GM12878 (cell line): ENCODE measurements at regions not wholly inside any gene's neighbourhood (a gene's known extent, or its start where the extent isn't known, plus 50 kb on each side); places are given as distances from the start of the nearest gene placed in this dataset.

Experiments
- ATAC-seq: fragments of 200-7000 bp; cut with Tn5 transposase; 3 replicates; pipeline ENCODE4 v1.9.1; 2020; ENCODE audit warnings: mild to moderate bottlenecking, moderate library complexity
- BruUV-seq: library from RNA; stranded (reverse); fragments of 400-500 nt; replicated peaks from 2 replicates; lab custom pipeline; 2021; lab: Mats Ljungman, UMichigan
- CTCF ChIA-PET: fragments of 300-600 bp; sonication (Branson Sonifier 250); formaldehyde crosslinking; extraction: SDS; loops from one replicate; lab custom pipeline; 2021; ENCODE audit warnings: inconsistent platforms; lab: Yijun Ruan, JAX
- POLR2A ChIA-PET: fragments of 350-600 bp; formaldehyde crosslinking; extraction: SDS; loops from one replicate; lab custom pipeline; 2021; ENCODE audit warnings: inconsistent platforms; lab: Charles Lee
- RAD21 ChIA-PET: fragments of 300-600 bp; sonication (Branson Sonifier 250); formaldehyde crosslinking; loops from one replicate; lab custom pipeline; 2023; ENCODE audit warnings: antibody characterized with exemption; ENCODE audit not compliant: unreplicated experiment; lab: Charles Lee
- SMC1A ChIA-PET: fragments of 300-600 bp; sonication (Branson Sonifier 250); formaldehyde crosslinking; loops from one replicate; lab custom pipeline; 2023; ENCODE audit not compliant: unreplicated experiment, uncharacterized antibody; lab: Charles Lee
- DNase-seq: peaks from one replicate; pipeline ENCODE4 v3.0.0-alpha.2; 2011; ENCODE audit warnings: low read depth, low spot score
- FAIRE-seq: peaks from 3 replicates; lab custom pipeline; 2011; peaks lifted over from hg19 to GRCh38; lab: Jason Lieb, UNC
- H2AFZ ChIP-seq: 2 replicates; pipeline ENCODE4 v1.6.0; 2011; ENCODE audit warnings: low read depth, low read length, control low read depth; ENCODE audit not compliant: control insufficient read depth
- H3K27ac ChIP-seq: 2 replicates; pipeline ENCODE4 v1.5.1; 2011; ENCODE audit warnings: control low read depth; ENCODE audit not compliant: control insufficient read depth, insufficient read depth
- H3K27me3 ChIP-seq, 2 experiments: replicated peaks in 1 of 2; 2 replicates each; pipeline versions ENCODE4 v1.6.0 to v1.6.1; 2011; ENCODE audit warnings: low read length in 1 of 2; ENCODE audit not compliant: control insufficient read depth in 2 of 2, insufficient read depth in 2 of 2
- H3K36me3 ChIP-seq, 2 experiments: 2 replicates each; pipeline ENCODE4 v1.5.1; 2011; ENCODE audit warnings: low read length in 1 of 2; ENCODE audit not compliant: control insufficient read depth in 2 of 2, insufficient read depth in 2 of 2
- H3K4me1 ChIP-seq: 2 replicates; pipeline ENCODE4 v1.6.1; 2011; ENCODE audit warnings: mild to moderate bottlenecking, low read length, moderate library complexity, mixed read lengths; ENCODE audit not compliant: control insufficient read depth, insufficient read depth
- H3K4me2 ChIP-seq: 2 replicates; pipeline ENCODE4 v1.6.0; 2011; ENCODE audit warnings: control low read depth; ENCODE audit not compliant: control insufficient read depth, insufficient read depth
- H3K4me3 ChIP-seq: fragments of 200-600 bp; sonication (generic); 2 replicates; pipeline ENCODE4 v1.5.1; 2016
- H3K79me2 ChIP-seq: 2 replicates; pipeline ENCODE4 v1.6.0; 2011; ENCODE audit warnings: low read length; ENCODE audit not compliant: control insufficient read depth, insufficient read depth
- H3K9ac ChIP-seq: 2 replicates; pipeline ENCODE4 v1.8.0; 2011; ENCODE audit warnings: low read length, control low read depth, mixed read lengths; ENCODE audit not compliant: control insufficient read depth, insufficient read depth
- H3K9me3 ChIP-seq: replicated peaks from 3 replicates; pipeline ENCODE4 v1.5.1; 2011; ENCODE audit warnings: mild to moderate bottlenecking, low read length; ENCODE audit not compliant: control insufficient read depth, insufficient read depth
- H4K20me1 ChIP-seq: 2 replicates; pipeline ENCODE4 v1.6.0; 2011; ENCODE audit not compliant: control insufficient read depth, insufficient read depth
- BMI1 ChIP-seq: fragments of 450-650 bp; IDR thresholded peaks from 2 replicates; pipeline ENCODE4 v1.6.1; 2016; ENCODE audit warnings: mild to moderate bottlenecking, moderate library complexity, borderline replicate concordance
- CBX3 ChIP-seq: fragments of 200-600 bp; sonication (generic); IDR thresholded peaks from 2 replicates; pipeline ENCODE4 v1.6.1; 2016; ENCODE audit warnings: low read depth, borderline replicate concordance
- CEBPB ChIP-seq, 2 experiments: fragments of 150-350 bp in 1 of 2; IDR thresholded peaks; 2 replicates each; pipeline ENCODE4 v1.6.1; 2012 to 2014; ENCODE audit warnings: low read depth in 2 of 2, low read length in 2 of 2, borderline replicate concordance in 1 of 2, inconsistent platforms in 1 of 2
- CHD2 ChIP-seq: IDR thresholded peaks from 2 replicates; pipeline ENCODE4 v1.6.1; 2011; ENCODE audit warnings: low read depth, low read length, improper control_type of control experiment, borderline replicate concordance
- CREB1 ChIP-seq: IDR thresholded peaks from 2 replicates; pipeline ENCODE4 v1.6.1; 2012; ENCODE audit warnings: low read depth, mild to moderate bottlenecking, inconsistent platforms
- ETV6 ChIP-seq, 2 experiments: fragments of 450-650 bp in 1 of 2; IDR thresholded peaks in 1 of 2; conservative IDR thresholded peaks in 1 of 2; 2 replicates each; pipeline ENCODE4 v1.6.1; 2014; ENCODE audit warnings: antibody characterized with exemption in 1 of 2, borderline replicate concordance in 1 of 2, low read depth in 1 of 2, mild to moderate bottlenecking in 1 of 2, moderate library complexity in 1 of 2
- GABPA ChIP-seq: IDR thresholded peaks from 2 replicates; pipeline ENCODE4 v1.6.1; 2014; ENCODE audit warnings: antibody characterized with exemption, low read depth, mild to moderate bottlenecking, inconsistent platforms
- HDGF ChIP-seq: fragments of 450-650 bp; IDR thresholded peaks from 2 replicates; pipeline ENCODE4 v1.6.1; 2016; ENCODE audit warnings: antibody characterized with exemption
- HSF1 ChIP-seq: fragments of 150-350 bp; IDR thresholded peaks from 2 replicates; pipeline ENCODE4 v1.6.1; 2014; ENCODE audit warnings: mild to moderate bottlenecking, low read depth, low read length
- IKZF2 ChIP-seq, 2 experiments: fragments of 450-650 bp; IDR thresholded peaks; 2 replicates each; pipeline ENCODE4 v1.6.1; 2017; ENCODE audit warnings: mild to moderate bottlenecking in 2 of 2, moderate library complexity in 2 of 2
- MTA3 ChIP-seq: IDR thresholded peaks from 2 replicates; pipeline ENCODE4 v1.6.1; 2012; ENCODE audit warnings: low read length, inconsistent platforms, borderline replicate concordance
- NFYA ChIP-seq: IDR thresholded peaks from 2 replicates; pipeline ENCODE4 v1.6.1; 2011; ENCODE audit warnings: low read depth, mild to moderate bottlenecking, low read length, improper control_type of control experiment, borderline replicate concordance
- PAX5 ChIP-seq: IDR thresholded peaks from 2 replicates; pipeline ENCODE4 v1.6.1; 2011; ENCODE audit warnings: low read depth, low read length, borderline replicate concordance
- POLR2AphosphoS2 ChIP-seq: IDR thresholded peaks from 2 replicates; pipeline ENCODE4 v1.6.1; 2011; ENCODE audit warnings: low read depth, mild to moderate bottlenecking, low read length, improper control_type of control experiment, moderate library complexity
- SREBF1 ChIP-seq: IDR thresholded peaks from 2 replicates; pipeline ENCODE4 v1.6.1; 2012; ENCODE audit warnings: mild to moderate bottlenecking, low read length
- TBL1XR1 ChIP-seq: IDR thresholded peaks from 2 replicates; pipeline ENCODE4 v1.6.1; 2012; ENCODE audit warnings: low read depth, low read length, improper control_type of control experiment
- WGBS: methylation state at CpG from one replicate; pipeline ENCODE4 v1.1.6; 2016; ENCODE audit warnings: low lambda C conversion rate; ENCODE audit not compliant: insufficient replicate concordance, insufficient coverage; ENCODE audit errors: missing lambda C conversion rate; 5-methylcytosine and 5-hydroxymethylcytosine counted together
- in situ Hi-C: fragments of 300-500 bp; cut with MboI; formaldehyde crosslinking; loops from 9 replicates; pipeline ENCODE4 v1.14.3; 2018; ENCODE audit warnings: mixed read lengths
- intact Hi-C: fragments of 100-400 bp; cut with micrococcal nuclease; formaldehyde crosslinking; loops from one replicate; pipeline ENCODE4 v1.14.2; 2022; ENCODE audit not compliant: unreplicated experiment
- TF ChIP-seq, protein P1 (sequence below): IDR thresholded peaks from 2 replicates; pipeline ENCODE4 v1.6.1; 2011; ENCODE audit warnings: borderline replicate concordance, low read depth, mild to moderate bottlenecking, moderate library complexity, low read length; ENCODE audit not compliant: insufficient read depth, poor library complexity, severe bottlenecking

DNA sequence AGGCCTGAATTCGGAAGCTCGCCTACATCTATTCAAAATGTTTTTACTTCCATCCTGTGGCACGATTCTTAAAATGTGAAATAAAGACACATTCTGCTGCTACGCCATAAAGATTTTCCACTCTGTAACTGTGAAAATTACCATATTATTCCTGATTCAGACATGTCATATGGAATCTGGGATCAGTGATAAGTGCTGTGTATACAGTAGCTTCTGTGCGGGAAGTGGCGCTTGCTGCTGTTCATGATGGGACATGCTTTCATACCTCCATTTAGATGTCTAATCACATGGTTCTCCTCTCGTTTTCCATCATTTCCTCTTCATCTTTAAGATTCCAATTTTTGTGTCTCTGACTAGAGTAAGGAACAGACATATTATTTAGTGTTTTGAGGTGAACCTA lies 163.2 kb downstream of the TMEM182 start:
- in situ Hi-C loops (no loop called here), intact Hi-C loops (no loop called here)
- no peak overlapping the region for H2AFZ ChIP-seq
- TF ChIP-seq MTA3 (no peak), IKZF2 (IDR thresholded peaks at IDR 0.05) (no peak), ETV6 (conservative IDR thresholded peaks at IDR 0.05 in 1 of 2, IDR thresholded peaks at IDR 0.05 in 1 of 2; ENCODE audit: borderline replicate concordance in 1 of 2, low read depth in 1 of 2) (no peak), CHD2 (no peak), BMI1 (no peak), CEBPB (IDR thresholded peaks at IDR 0.05; ENCODE audit: borderline replicate concordance in 1 of 2, low read depth in 2 of 2, low read length in 2 of 2) (no peak), SREBF1 (no peak)
- H3K4me1 ChIP-seq = no peaks in the 10 kb centered on the region
- no peaks in the 10 kb centered on the region for H3K9me3 ChIP-seq
- H3K79me2 ChIP-seq = no peaks in the 10 kb centered on the region
- H3K27ac ChIP-seq = no peak overlapping the region
- ChIA-PET SMC1A (no interaction called here), RAD21 (no interaction called here), CTCF (no interaction called here), POLR2A (no interaction called here)
- no peaks in the 10 kb centered on the region for H4K20me1 ChIP-seq
- H3K9ac ChIP-seq = no peak overlapping the region
- H3K4me3 ChIP-seq = no peak overlapping the region
- H3K4me2 ChIP-seq = no peak overlapping the region
- BruUV-seq = no TSS peak
- H3K27me3 ChIP-seq = no peaks in the 10 kb centered on the region
- DNase-seq = no peak
- H3K36me3 ChIP-seq = no peaks in the 10 kb centered on the region
- ATAC-seq = no peak
- 45% methylated on average over 7 of the region's 7 CpGs for WGBS
- FAIRE-seq = no peak

DNA sequence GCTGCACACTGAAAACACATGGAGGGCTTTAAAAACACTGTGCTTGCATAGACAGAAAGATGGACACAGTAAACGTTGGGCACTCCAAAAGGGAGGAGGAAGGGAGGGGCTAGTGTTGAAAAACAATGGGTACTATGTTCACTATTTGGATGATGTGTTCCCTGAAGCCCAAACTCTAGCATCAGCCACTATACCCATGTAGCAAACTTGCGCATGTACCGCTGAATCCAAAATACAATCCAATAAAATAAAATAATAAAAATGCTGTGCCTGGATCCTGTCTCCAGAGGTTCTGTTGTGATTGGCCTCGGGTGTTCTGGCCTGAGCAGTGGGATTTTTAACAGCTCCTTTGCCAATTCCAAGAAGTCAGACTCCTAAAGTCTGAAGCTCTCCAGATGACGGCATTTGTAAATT lies 166.0 kb downstream of the TMEM182 start:
- BruUV-seq = no TSS peak
- H2AFZ ChIP-seq = no peak overlapping the region
- in situ Hi-C loops = no loop called here
- no peaks in the 10 kb centered on the region for H3K36me3 ChIP-seq
- intact Hi-C loops = no loop called here
- no peak for FAIRE-seq
- H4K20me1 ChIP-seq = no peaks in the 10 kb centered on the region
- H3K9me3 ChIP-seq = no peaks in the 10 kb centered on the region
- no peaks in the 10 kb centered on the region for H3K4me1 ChIP-seq
- ChIA-PET RAD21 (no interaction called here), SMC1A (no interaction called here), CTCF (no interaction called here), POLR2A (no interaction called here)
- DNase-seq = no peak
- no peak overlapping the region for H3K4me2 ChIP-seq
- no peaks in the 10 kb centered on the region for H3K27me3 ChIP-seq
- ATAC-seq = no peak
- no peak overlapping the region for H3K9ac ChIP-seq
- WGBS = 58% methylated on average over 5 of the region's 5 CpGs
- no peaks in the 10 kb centered on the region for H3K79me2 ChIP-seq
- H3K4me3 ChIP-seq = no peak overlapping the region
- no peak overlapping the region for H3K27ac ChIP-seq
- TF ChIP-seq, protein P1, sequence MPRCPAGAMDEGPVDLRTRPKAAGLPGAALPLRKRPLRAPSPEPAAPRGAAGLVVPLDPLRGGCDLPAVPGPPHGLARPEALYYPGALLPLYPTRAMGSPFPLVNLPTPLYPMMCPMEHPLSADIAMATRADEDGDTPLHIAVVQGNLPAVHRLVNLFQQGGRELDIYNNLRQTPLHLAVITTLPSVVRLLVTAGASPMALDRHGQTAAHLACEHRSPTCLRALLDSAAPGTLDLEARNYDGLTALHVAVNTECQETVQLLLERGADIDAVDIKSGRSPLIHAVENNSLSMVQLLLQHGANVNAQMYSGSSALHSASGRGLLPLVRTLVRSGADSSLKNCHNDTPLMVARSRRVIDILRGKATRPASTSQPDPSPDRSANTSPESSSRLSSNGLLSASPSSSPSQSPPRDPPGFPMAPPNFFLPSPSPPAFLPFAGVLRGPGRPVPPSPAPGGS = no peak
- no peak for TF ChIP-seq CREB1
- TF ChIP-seq TBL1XR1 = no peak
- TF ChIP-seq HDGF = no peak
- no peak for TF ChIP-seq GABPA
- TF ChIP-seq PAX5 = no peak
- TF ChIP-seq HSF1 = no peak
- no peak for TF ChIP-seq POLR2AphosphoS2
- no peak for TF ChIP-seq CBX3
- TF ChIP-seq NFYA = no peak
